ENCODE measurements at regions not wholly inside any gene's neighbourhood (a gene's known extent, or its start where the extent isn't known, plus 50 kb on each side); places are given as distances from the start of the nearest gene placed in this dataset.

DNA sequence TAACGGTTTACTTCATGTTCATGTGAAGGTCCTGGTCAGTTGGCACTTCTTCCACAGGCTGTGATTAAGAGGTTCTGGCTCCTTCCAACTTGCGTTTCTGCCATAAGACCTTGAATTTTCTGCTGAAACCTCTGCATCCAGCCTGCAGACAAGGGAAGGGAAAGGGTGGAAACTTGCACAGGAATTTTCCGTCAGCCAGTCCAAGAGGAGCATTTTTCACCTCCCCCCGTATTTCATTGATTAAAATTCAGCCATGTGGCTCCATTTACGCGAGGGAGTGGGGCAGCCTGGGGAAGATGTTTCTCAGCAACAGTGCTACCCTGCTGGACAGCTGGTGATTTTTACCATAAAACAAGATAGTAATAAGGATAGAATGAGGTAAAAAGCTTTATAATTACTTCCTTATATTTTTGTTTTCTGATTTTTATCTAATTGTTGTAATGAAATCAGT is 101.5 kb upstream of the SMIM36 start:
- CTCF ChIA-PET, result no interaction called here
- H3K27me3 ChIP-seq (ENCODE audit: insufficient read depth, low read length, poor library complexity, severe bottlenecking), result no peaks in the 10 kb centered on the region
- Mint-ChIP-seq H3K4me3 (no peak overlapping the region), H3K4me1 (no peaks in the 10 kb centered on the region), H3K27ac (no peak overlapping the region), H3K36me3 (no peaks in the 10 kb centered on the region), H3K9me3 (no peaks in the 10 kb centered on the region), H3K27me3 (peaks cover 0 to under 1% of the 10 kb centered on the region in 2 donors)
- H3K27ac ChIP-seq (ENCODE audit: low read depth, low read length), result no peak overlapping the region
- H3K4me3 ChIP-seq (ENCODE audit: low read length), result no peak overlapping the region
- POLR2A ChIA-PET, result no interaction called here
- DNase-seq, result no peak
- no peaks in the 10 kb centered on the region for H3K9me3 ChIP-seq (ENCODE audit: low read length)
- H3K36me3 ChIP-seq (ENCODE audit: insufficient read depth, low read length), result no peaks in the 10 kb centered on the region
- H3K4me1 ChIP-seq (ENCODE audit: insufficient read depth, low read length), result no peaks in the 10 kb centered on the region

DNA sequence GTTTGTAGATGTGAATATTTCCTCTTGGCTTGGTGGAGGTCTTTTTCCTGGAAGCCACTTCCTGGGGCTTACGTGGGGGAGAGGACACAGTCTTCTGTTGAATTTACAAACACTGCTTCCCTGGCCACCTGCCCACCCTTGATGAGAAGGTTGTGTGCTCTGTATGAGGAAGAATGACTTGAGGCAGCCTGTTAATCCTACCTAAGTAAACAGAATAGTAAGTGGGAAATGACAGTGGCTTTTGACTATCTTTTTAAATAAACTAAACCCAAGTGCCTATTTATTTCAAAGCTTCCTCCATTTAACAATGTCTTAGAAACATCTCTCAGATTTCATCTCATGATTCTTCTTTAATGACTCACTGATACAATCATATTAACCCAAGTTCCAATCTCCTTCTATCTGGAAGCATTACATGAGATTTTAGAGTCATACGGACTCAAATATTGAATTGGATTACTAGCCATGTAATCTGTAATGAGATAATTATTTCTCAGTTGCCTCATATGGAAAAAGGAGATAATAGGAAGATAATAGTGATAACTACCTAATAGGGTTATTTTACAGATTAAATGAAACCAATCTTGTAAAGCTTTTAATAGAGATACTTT is 96.6 kb upstream of the SMIM36 start:
- Histone ChIP-seq H3K36me3 (ENCODE audit: insufficient read depth, low read length) (no peaks in the 10 kb centered on the region), H3K27ac (ENCODE audit: low read depth, low read length) (no peak overlapping the region), H3K4me3 (ENCODE audit: low read length) (no peak overlapping the region), H3K4me1 (ENCODE audit: insufficient read depth, low read length) (no peaks in the 10 kb centered on the region), H3K27me3 (ENCODE audit: insufficient read depth, low read length, poor library complexity, severe bottlenecking) (no peaks in the 10 kb centered on the region), H3K9me3 (ENCODE audit: low read length) (no peaks in the 10 kb centered on the region)
- Mint-ChIP-seq H3K27ac (no peak overlapping the region), H3K9me3 (no peaks in the 10 kb centered on the region), H3K36me3 (no peaks in the 10 kb centered on the region), H3K4me3 (no peak overlapping the region), H3K4me1 (no peaks in the 10 kb centered on the region), H3K27me3 (peaks cover 0 to 17% of the 10 kb centered on the region in 2 donors)
- DNase-seq, result no peak
- ChIA-PET CTCF (no interaction called here), POLR2A (no interaction called here)

DNA sequence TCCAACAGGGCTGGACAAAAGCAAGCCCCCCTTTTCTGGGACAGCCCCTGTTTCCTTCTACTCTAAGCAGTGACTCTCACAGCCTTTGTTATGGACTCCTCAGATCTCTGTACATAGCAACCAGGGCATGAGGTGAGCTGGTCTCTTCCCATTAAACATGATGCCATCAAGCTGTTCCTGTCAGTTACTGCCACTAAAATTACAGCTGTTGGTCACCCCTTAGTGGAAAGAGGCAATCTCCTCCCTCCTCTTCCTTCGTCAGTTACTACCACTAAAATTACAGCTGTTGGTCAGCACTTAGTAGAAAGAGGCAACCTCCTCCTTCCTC is 95.2 kb upstream of the SMIM36 start:
- no peak for DNase-seq
- Histone ChIP-seq H3K4me3 (ENCODE audit: low read length) (no peak overlapping the region), H3K27ac (ENCODE audit: low read depth, low read length) (no peak overlapping the region), H3K4me1 (ENCODE audit: insufficient read depth, low read length) (no peaks in the 10 kb centered on the region), H3K36me3 (ENCODE audit: insufficient read depth, low read length) (no peaks in the 10 kb centered on the region), H3K9me3 (ENCODE audit: low read length) (no peaks in the 10 kb centered on the region), H3K27me3 (ENCODE audit: insufficient read depth, low read length, poor library complexity, severe bottlenecking) (no peaks in the 10 kb centered on the region)
- Mint-ChIP-seq H3K4me3 (no peak overlapping the region), H3K4me1 (no peaks in the 10 kb centered on the region), H3K27ac (no peak overlapping the region), H3K9me3 (peaks cover 0 to 3% (median 0%) of the 10 kb centered on the region in 5 donors), H3K36me3 (no peaks in the 10 kb centered on the region), H3K27me3 (peaks cover 0 to 17% of the 10 kb centered on the region in 2 donors)
- POLR2A ChIA-PET, result no interaction called here
- CTCF ChIA-PET, result no interaction called here

DNA sequence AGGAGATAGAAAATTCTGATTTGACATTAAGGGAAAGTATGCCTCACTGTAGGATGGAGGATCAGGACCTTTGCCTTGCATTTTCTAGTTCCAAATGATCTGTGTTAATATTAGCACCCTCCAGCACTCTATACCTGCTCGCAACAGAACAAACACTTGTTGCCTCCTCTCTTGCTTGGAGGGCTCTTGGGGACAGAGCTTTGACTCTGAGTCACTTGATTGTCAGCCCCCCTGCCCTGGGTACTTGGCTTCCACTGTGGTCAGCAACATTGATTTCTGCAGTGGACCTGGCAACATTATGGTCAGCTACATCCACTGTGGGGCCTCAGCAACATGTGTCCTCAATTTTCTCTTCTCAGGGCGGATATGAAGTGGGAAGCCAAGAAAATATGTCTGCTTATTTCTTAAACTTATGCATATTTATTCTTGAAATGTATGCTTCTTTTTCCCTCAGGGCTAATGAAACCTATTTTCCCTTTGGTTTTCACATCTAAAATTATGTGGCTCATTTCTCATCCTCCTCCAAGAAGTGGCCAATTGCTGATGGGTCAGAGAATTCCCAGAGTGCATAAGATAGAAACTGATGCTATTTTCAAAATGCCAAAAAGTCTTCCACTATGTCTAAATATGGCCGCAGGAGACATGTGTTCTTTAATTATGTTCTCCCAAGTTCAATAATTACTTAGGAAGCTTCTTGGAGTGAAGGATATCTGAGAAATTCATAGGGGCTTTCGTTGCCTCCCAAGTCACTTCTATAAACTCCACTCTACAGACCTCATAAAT is 94.6 kb upstream of the SMIM36 start:
- H3K4me3 Mint-ChIP-seq, result no peak overlapping the region
- Histone ChIP-seq H3K27me3 (ENCODE audit: insufficient read depth, low read length, poor library complexity, severe bottlenecking) (no peaks in the 10 kb centered on the region), H3K36me3 (ENCODE audit: insufficient read depth, low read length) (no peaks in the 10 kb centered on the region), H3K27ac (ENCODE audit: low read depth, low read length) (no peak overlapping the region), H3K9me3 (ENCODE audit: low read length) (no peaks in the 10 kb centered on the region), H3K4me1 (ENCODE audit: insufficient read depth, low read length) (no peaks in the 10 kb centered on the region), H3K4me3 (ENCODE audit: low read length) (no peak overlapping the region)
- POLR2A ChIA-PET, result no interaction called here
- DNase-seq, result no peak
- H3K36me3 Mint-ChIP-seq, result no peaks in the 10 kb centered on the region
- H3K27ac Mint-ChIP-seq, result no peak overlapping the region
- peaks cover 0 to 5% (median 0%) of the 10 kb centered on the region in 5 donors for H3K9me3 Mint-ChIP-seq
- CTCF ChIA-PET, result no interaction called here
- H3K4me1 Mint-ChIP-seq, result no peaks in the 10 kb centered on the region
- H3K27me3 Mint-ChIP-seq, result peaks cover 0 to 17% of the 10 kb centered on the region in 2 donors

DNA sequence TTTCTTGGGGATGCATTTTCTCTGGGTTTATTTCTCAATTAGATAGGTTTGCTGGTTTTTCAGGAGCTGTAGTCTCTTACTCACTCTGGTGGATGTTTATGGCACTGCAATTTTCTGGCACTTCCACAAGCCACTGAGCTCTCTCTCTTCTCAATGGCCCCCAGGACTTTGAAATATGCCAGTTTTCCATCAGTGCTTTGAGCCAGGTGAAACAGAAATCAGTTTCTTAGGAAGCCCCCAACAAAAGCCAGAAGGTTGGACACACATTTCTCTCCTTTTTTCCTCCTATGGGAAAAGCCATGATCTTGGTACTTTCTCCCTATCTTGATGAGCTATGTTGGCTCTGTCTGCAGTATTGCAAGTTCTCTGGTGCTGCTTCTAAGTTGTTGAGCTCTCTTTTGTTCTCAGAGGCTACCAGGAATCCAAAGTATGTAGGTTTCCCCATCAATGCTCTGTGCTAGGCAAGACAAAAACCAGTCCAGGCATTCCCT is 90.7 kb upstream of the SMIM36 start:
- peaks cover 5% of the 10 kb centered on the region for H3K9me3 ChIP-seq (ENCODE audit: low read length)
- H3K4me1 Mint-ChIP-seq, result no peaks in the 10 kb centered on the region
- no peak overlapping the region for H3K27ac Mint-ChIP-seq
- DNase-seq, result no peak
- POLR2A ChIA-PET, result no interaction called here
- no peak overlapping the region for H3K4me3 Mint-ChIP-seq
- H3K9me3 Mint-ChIP-seq, result peaks cover 25 to 34% (median 33%) of the 10 kb centered on the region in 5 donors
- no peak overlapping the region for H3K4me3 ChIP-seq (ENCODE audit: low read length)
- no peak overlapping the region for H3K27ac ChIP-seq (ENCODE audit: low read depth, low read length)
- CTCF ChIA-PET, result interaction anchor here (0.7 to 1.3 kb wide), 2 partner anchors 75 to 116 kb away, joined by 4 to 5 read pairs; no protein-coding TSS in a partner anchor
- no peaks in the 10 kb centered on the region for H3K4me1 ChIP-seq (ENCODE audit: insufficient read depth, low read length)
- H3K27me3 Mint-ChIP-seq, result peaks cover 0 to 17% of the 10 kb centered on the region in 2 donors
- no peaks in the 10 kb centered on the region for H3K36me3 ChIP-seq (ENCODE audit: insufficient read depth, low read length)
- H3K36me3 Mint-ChIP-seq, result no peaks in the 10 kb centered on the region
- no peaks in the 10 kb centered on the region for H3K27me3 ChIP-seq (ENCODE audit: insufficient read depth, low read length, poor library complexity, severe bottlenecking)

DNA sequence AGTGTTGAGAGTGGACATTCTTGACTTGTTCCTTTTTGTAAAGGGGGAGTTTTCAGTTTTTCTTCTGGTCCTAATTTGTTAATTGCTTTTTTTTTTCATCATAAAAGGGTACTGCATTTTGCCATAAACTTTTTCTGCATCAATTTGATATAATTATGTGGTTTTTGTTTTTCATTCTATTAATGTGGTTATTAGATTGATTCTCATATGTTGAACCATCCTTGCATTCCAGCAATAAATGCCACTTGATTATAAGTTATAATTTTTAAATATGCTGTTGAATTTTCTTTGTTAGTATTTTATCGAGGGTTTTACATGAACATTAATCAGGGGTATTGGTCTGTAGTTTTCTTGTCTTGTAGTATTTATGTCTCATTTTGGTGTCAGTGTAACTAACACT is 87.2 kb upstream of the SMIM36 start:
- H3K9me3 Mint-ChIP-seq, result peaks cover 28 to 39% (median 34%) of the 10 kb centered on the region in 5 donors
- no peak overlapping the region for H3K4me3 ChIP-seq (ENCODE audit: low read length)
- ChIA-PET POLR2A (no interaction called here), CTCF (no interaction called here)
- no peak overlapping the region for H3K27ac Mint-ChIP-seq
- H3K4me1 Mint-ChIP-seq, result no peaks in the 10 kb centered on the region
- no peak overlapping the region for H3K4me3 Mint-ChIP-seq
- H3K9me3 ChIP-seq (ENCODE audit: low read length), result peaks cover 5% of the 10 kb centered on the region
- no peak for DNase-seq
- no peaks in the 10 kb centered on the region for H3K36me3 ChIP-seq (ENCODE audit: insufficient read depth, low read length)
- peaks cover 0 to 3% (median 0%) of the 10 kb centered on the region in 3 donors for H3K36me3 Mint-ChIP-seq
- peaks cover 0 to 11% of the 10 kb centered on the region in 2 donors for H3K27me3 Mint-ChIP-seq
- H3K27ac ChIP-seq (ENCODE audit: low read depth, low read length), result no peak overlapping the region
- H3K4me1 ChIP-seq (ENCODE audit: insufficient read depth, low read length), result no peaks in the 10 kb centered on the region
- H3K27me3 ChIP-seq (ENCODE audit: insufficient read depth, low read length, poor library complexity, severe bottlenecking), result no peaks in the 10 kb centered on the region

DNA sequence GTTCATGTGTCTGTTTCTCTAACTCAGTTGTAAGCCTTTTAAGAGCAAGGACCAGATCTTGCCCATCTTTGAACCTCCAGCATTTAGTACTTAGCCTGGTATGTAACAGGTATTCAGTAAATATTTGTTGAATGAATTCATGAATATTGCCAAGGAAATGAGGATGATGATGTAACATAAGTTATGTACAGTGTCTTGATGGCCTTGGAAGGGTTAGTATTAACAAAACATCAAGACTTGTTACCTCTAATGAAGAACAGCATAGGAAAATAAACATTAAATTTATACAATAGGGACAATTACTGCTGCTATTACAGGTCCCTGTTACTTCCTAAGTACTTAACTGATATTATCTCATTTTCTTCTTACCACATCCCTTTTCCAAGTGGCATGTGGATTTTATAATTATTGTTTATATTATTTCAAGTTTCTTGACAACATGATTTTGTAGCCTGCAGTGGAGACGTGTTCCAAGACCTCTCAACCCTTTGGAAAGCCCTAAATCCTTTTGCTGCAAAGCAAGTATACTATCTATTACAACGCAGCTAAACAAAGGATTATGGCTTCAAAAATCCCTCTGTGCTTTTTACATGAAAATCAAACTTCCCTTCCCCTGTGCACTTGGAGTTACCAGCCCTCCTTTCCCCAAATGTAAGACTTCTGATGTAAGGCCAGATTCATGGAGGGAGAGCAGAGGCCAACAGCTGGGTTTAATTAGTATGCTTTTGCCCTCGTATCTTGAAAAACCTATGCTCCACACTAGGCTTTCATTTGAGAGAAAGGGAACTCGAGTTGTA is 77.4 kb upstream of the SMIM36 start:
- Mint-ChIP-seq H3K27me3 (peaks cover 1 to 3% of the 10 kb centered on the region in 2 donors), H3K27ac (no peak overlapping the region), H3K9me3 (no peaks in the 10 kb centered on the region), H3K4me1 (no peaks in the 10 kb centered on the region), H3K36me3 (peaks cover 0 to 2% (median 0%) of the 10 kb centered on the region in 3 donors), H3K4me3 (no peak overlapping the region)
- Histone ChIP-seq H3K27me3 (ENCODE audit: insufficient read depth, low read length, poor library complexity, severe bottlenecking) (no peaks in the 10 kb centered on the region), H3K9me3 (ENCODE audit: low read length) (no peaks in the 10 kb centered on the region), H3K36me3 (ENCODE audit: insufficient read depth, low read length) (no peaks in the 10 kb centered on the region), H3K27ac (ENCODE audit: low read depth, low read length) (no peak overlapping the region), H3K4me1 (ENCODE audit: insufficient read depth, low read length) (no peaks in the 10 kb centered on the region), H3K4me3 (ENCODE audit: low read length) (no peak overlapping the region)
- CTCF ChIA-PET, result no interaction called here
- no peak for DNase-seq
- POLR2A ChIA-PET, result no interaction called here

DNA sequence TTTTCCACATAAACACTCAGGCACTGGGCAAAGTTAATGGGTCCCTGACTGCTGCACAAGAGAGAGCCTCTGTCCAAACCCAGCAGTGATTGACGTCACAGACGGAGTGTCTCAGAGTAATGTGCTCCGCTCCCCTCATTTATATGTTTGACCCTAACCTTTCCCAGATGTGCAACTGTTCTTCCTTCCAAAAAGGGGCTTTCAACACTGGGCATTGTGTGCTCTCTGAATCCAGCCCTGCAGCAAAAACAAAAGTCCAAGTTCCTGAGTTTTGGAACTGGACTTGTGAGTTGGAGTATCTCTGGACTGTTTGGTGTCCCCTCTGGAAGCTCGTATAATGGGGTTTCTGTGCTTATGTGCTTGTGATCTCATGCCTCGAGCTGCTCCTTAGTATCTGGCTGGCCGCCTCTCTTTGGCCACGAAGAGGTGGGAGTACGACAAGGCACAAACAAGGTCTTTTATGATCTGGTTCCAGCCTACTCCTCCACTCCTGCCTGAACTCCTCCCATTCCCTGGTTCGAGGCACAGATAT is 76.4 kb upstream of the SMIM36 start:
- H3K27me3 ChIP-seq (ENCODE audit: insufficient read depth, low read length, poor library complexity, severe bottlenecking), result no peaks in the 10 kb centered on the region
- no peak for DNase-seq
- H3K9me3 ChIP-seq (ENCODE audit: low read length), result no peaks in the 10 kb centered on the region
- H3K4me3 ChIP-seq (ENCODE audit: low read length), result no peak overlapping the region
- H3K4me1 ChIP-seq (ENCODE audit: insufficient read depth, low read length), result no peaks in the 10 kb centered on the region
- Mint-ChIP-seq H3K27me3 (peaks cover 1 to 3% of the 10 kb centered on the region in 2 donors), H3K9me3 (no peaks in the 10 kb centered on the region), H3K36me3 (peaks cover 0 to 2% (median 0%) of the 10 kb centered on the region in 3 donors), H3K4me1 (no peaks in the 10 kb centered on the region), H3K4me3 (no peak overlapping the region), H3K27ac (no peak overlapping the region)
- ChIA-PET POLR2A (no interaction called here), CTCF (no interaction called here)
- no peak overlapping the region for H3K27ac ChIP-seq (ENCODE audit: low read depth, low read length)
- no peaks in the 10 kb centered on the region for H3K36me3 ChIP-seq (ENCODE audit: insufficient read depth, low read length)
